Smooth muscle cell (in vitro differentiated cells): ENCODE measurements at regions not wholly inside any gene's neighbourhood (a gene's known extent, or its start where the extent isn't known, plus 50 kb on each side); places are given as distances from the start of the nearest gene placed in this dataset.

Source experiments
- DNase-seq: peaks from one replicate; lab custom pipeline; 2025; ENCODE audit not compliant: unreplicated experiment; lab: John Stamatoyannopoulos, UW
- H2AFZ ChIP-seq: fragments of 200-600 bp; sonication (generic); 2 replicates; pipeline ENCODE4 v1.6.0; 2016; ENCODE audit warnings: antibody characterized with exemption, low read depth, mild to moderate bottlenecking
- H3F3A ChIP-seq: fragments of 200-600 bp; sonication (generic); 2 replicates; pipeline ENCODE4 v1.6.0; 2017; ENCODE audit warnings: antibody characterized with exemption, low read depth
- H3K27ac ChIP-seq: fragments of 200-600 bp; sonication (generic); 2 replicates; pipeline ENCODE4 v1.5.1; 2016; ENCODE audit warnings: low read depth, mild to moderate bottlenecking
- H3K27me3 ChIP-seq: fragments of 200-600 bp; sonication (generic); 2 replicates; pipeline ENCODE4 v1.6.1; 2016; ENCODE audit warnings: low read depth, mild to moderate bottlenecking
- H3K36me3 ChIP-seq: fragments of 200-600 bp; sonication (generic); 2 replicates; pipeline ENCODE4 v1.5.1; 2016; ENCODE audit warnings: low read depth
- H3K4me1 ChIP-seq: fragments of 200-600 bp; sonication (generic); 2 replicates; pipeline ENCODE4 v1.5.1; 2016; ENCODE audit warnings: low read depth
- H3K4me2 ChIP-seq: fragments of 200-600 bp; sonication (generic); 2 replicates; pipeline ENCODE4 v1.6.0; 2016; ENCODE audit warnings: mild to moderate bottlenecking
- H3K4me3 ChIP-seq: fragments of 200-600 bp; sonication (generic); 2 replicates; pipeline ENCODE4 v1.5.1; 2016; ENCODE audit warnings: mild to moderate bottlenecking
- H3K79me2 ChIP-seq: fragments of 200-600 bp; sonication (generic); 2 replicates; pipeline ENCODE4 v1.6.0; 2016; ENCODE audit warnings: low read depth, mild to moderate bottlenecking
- H3K9ac ChIP-seq: fragments of 200-600 bp; sonication (generic); 2 replicates; pipeline ENCODE4 v1.6.0; 2016; ENCODE audit warnings: low read depth
- H3K9me3 ChIP-seq: fragments of 200-600 bp; sonication (generic); replicated peaks from 2 replicates; pipeline ENCODE4 v1.5.1; 2016; ENCODE audit warnings: low read depth
- H4K20me1 ChIP-seq: fragments of 200-600 bp; sonication (generic); 2 replicates; pipeline ENCODE4 v1.6.0; 2016; ENCODE audit warnings: low read depth
- CTCF ChIP-seq: fragments of 200-600 bp; sonication (generic); IDR thresholded peaks from 2 replicates; pipeline ENCODE4 v1.5.1; 2017; ENCODE audit warnings: borderline replicate concordance, mild to moderate bottlenecking, antibody characterized with exemption; ENCODE audit not compliant: insufficient read depth, poor library complexity, severe bottlenecking
- WGBS: methylation state at CpG from one replicate; pipeline ENCODE4 v1.1.7; 2016; ENCODE audit warnings: low lambda C conversion rate; 5-methylcytosine and 5-hydroxymethylcytosine counted together

- WGBS = 3% methylated on average over 43 of the region's 60 CpGs
- no peak overlapping the region for H2AFZ ChIP-seq
- peak overlapping the region; percentile 84 for H3K4me2 ChIP-seq
- H3K27ac ChIP-seq = no peak overlapping the region
- no peaks in the 10 kb centered on the region for H3F3A ChIP-seq
- H3K4me1 ChIP-seq = no peaks in the 10 kb centered on the region
- no peak for TF ChIP-seq CTCF
- H4K20me1 ChIP-seq = no peaks in the 10 kb centered on the region
- H3K79me2 ChIP-seq = no peaks in the 10 kb centered on the region
- H3K9me3 ChIP-seq = no peaks in the 10 kb centered on the region
- H3K9ac ChIP-seq = no peak overlapping the region
- H3K36me3 ChIP-seq = no peaks in the 10 kb centered on the region
- H3K4me3 ChIP-seq = peak overlapping the region; percentile 37
- no peak for DNase-seq
- H3K27me3 ChIP-seq = peaks cover 27% of the 10 kb centered on the region
These were observed 160.5 kb upstream of the CHRNA7 start for GRCh38 chr15:31869686-31870307.

- peak within 1 kb of the TSS; percentile 91 for H3K4me2 ChIP-seq
- H3K27me3 ChIP-seq = peaks cover 27% of the 10 kb centered on the region
- H3K4me1 ChIP-seq = no peaks in the 10 kb centered on the region
- H3K27ac ChIP-seq = no peak within 1 kb of the TSS
- peak within 1 kb of the TSS; percentile 97 for H2AFZ ChIP-seq
- no peaks in the 10 kb centered on the region for H3K9me3 ChIP-seq
- peak within 1 kb of the TSS; percentile 65 for H3K4me3 ChIP-seq
- no peaks in the 10 kb centered on the region for H3F3A ChIP-seq
- H4K20me1 ChIP-seq = no peaks in the 10 kb centered on the region
- no peak within 1 kb of the TSS for H3K9ac ChIP-seq
- H3K79me2 ChIP-seq = no peaks in the 10 kb centered on the region
- DNase-seq = peak; percentile 47
- 1% methylated on average over 15 of the region's 122 CpGs for WGBS
- no peaks in the 10 kb centered on the region for H3K36me3 ChIP-seq
- TF ChIP-seq CTCF = no peak
These were observed 159.8 kb upstream of the CHRNA7 start, which contains the start of gene OTUD7A for GRCh38 chr15:31870328-31871165. OTUD7A (minus strand) TSS chr15:31870673.

GRCh38 chr15:31871166-31871886 is 159.0 kb upstream of the CHRNA7 start:
- Histone ChIP-seq H3K36me3 (no peaks in the 10 kb centered on the region), H3K4me2 (peak overlapping the region; percentile 91), H3K9ac (no peak overlapping the region), H3K4me1 (no peaks in the 10 kb centered on the region), H3K9me3 (no peaks in the 10 kb centered on the region), H3K27me3 (peaks cover 27% of the 10 kb centered on the region), H3K4me3 (peak overlapping the region; percentile 65), H3F3A (no peaks in the 10 kb centered on the region), H3K27ac (no peak overlapping the region), H3K79me2 (no peaks in the 10 kb centered on the region), H4K20me1 (no peaks in the 10 kb centered on the region), H2AFZ (peak overlapping the region; percentile 97)
- WGBS = 54% methylated on average over 14 of the region's 14 CpGs
- no peak for DNase-seq
- TF ChIP-seq CTCF = no peak
